HL-60/S4 (cell line): ENCODE measurements at regions not wholly inside any gene's neighbourhood (a gene's known extent, or its start where the extent isn't known, plus 50 kb on each side); places are given as distances from the start of the nearest gene placed in this dataset.

Experiments
- in situ Hi-C: fragments of 300-500 bp; cut with MboI; formaldehyde crosslinking; loops from 2 replicates; pipeline ENCODE4 v1.14.3; 2022; ENCODE audit warnings: low sequenced_read_pairs

GRCh38 chr17:70230850-70231640 is 61.7 kb downstream of the KCNJ2 start:
- in situ Hi-C loops: no loop called here

DNA sequence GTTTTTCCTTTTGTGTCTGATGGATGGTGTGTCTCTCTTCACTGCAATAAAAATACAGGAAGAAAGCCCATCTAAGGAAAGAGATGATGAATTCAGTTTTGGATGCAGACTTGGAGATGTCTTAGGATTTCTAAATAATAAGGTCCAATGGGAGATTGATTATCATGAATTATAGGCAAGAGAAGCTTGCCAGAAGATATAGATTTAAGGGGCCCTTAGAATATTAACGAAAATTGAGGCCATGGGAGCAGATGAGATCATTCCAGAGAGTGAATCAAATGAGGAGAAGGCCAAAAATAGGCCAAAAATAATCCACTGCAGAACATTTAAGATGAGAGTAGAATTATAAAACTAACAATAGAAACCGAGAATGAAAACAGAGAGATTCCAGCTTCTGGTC is 63.1 kb downstream of the KCNJ2 start:
- in situ Hi-C loops: no loop called here

DNA sequence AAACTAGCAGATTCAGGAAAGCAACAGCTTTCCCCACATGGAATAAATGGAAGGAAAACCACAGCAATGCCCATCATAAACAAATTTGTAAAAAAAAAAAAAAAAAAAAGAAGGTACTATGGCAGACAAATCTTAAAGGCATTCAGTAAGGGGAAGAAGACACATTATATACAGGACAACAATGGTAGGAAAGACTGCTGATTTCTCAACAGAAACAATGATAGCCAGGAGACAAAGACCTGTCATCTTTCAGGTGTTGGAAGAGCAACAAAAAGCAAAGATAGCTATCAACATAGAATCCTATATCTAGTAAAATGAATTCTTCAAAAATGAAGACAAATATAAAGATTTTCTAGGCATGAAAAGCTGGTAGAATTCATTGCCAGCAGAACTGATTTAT is 65.9 kb downstream of the KCNJ2 start:
- in situ Hi-C loops: no loop called here

- in situ Hi-C loops: no loop called here
Measured at GRCh38 chr17:70238228-70238627, 68.9 kb downstream of the KCNJ2 start.

- in situ Hi-C loops: no loop called here
Measured at GRCh38 chr17:70238646-70239045, 69.3 kb downstream of the KCNJ2 start.

GRCh38 chr17:70239391-70239826 is 70.1 kb downstream of the KCNJ2 start:
- in situ Hi-C loops: no loop called here

- in situ Hi-C loops: no loop called here
Measured at GRCh38 chr17:70241071-70241470, 71.7 kb downstream of the KCNJ2 start.

- in situ Hi-C loops: no loop called here
Measured at GRCh38 chr17:70242781-70243437, 73.6 kb downstream of the KCNJ2 start.

- in situ Hi-C loops: no loop called here
Measured at GRCh38 chr17:70251706-70252105, 82.4 kb downstream of the KCNJ2 start.

GRCh38 chr17:70254735-70255460 is 85.6 kb downstream of the KCNJ2 start:
- in situ Hi-C loops: no loop called here

- in situ Hi-C loops: no loop called here
Measured at GRCh38 chr17:70256751-70257150, 87.4 kb downstream of the KCNJ2 start.

- in situ Hi-C loops: no loop called here
Measured at GRCh38 chr17:70258465-70258864, 89.1 kb downstream of the KCNJ2 start.

DNA sequence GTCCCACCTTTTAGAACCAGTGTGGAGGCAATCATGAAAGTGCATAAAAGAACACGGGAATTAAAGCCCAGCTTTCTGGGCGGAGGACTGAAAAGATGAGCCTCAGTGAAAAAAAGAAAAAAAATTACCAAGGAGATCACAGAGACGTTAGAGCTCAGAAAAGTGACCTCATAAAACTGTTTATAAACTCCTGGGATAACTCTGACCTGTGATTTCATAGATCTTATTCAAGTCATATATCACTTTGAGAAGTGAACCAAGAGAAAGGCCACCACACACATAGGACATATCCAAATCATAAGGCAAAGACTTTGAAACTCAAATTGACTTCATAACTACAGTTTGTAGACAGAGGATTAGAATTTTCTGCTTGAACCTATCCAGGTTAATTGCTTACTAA is 90.1 kb downstream of the KCNJ2 start:
- in situ Hi-C loops: no loop called here

- in situ Hi-C loops: no loop called here
Measured at GRCh38 chr17:70261170-70261569, 91.8 kb downstream of the KCNJ2 start.

GRCh38 chr17:70265471-70265870 is 96.1 kb downstream of the KCNJ2 start:
- in situ Hi-C loops: no loop called here

GRCh38 chr17:70266394-70266793 is 97.1 kb downstream of the KCNJ2 start:
- in situ Hi-C loops: no loop called here

GRCh38 chr17:70268383-70268782 is 99.1 kb downstream of the KCNJ2 start:
- in situ Hi-C loops: no loop called here

GRCh38 chr17:70270554-70270953 is 101.2 kb downstream of the KCNJ2 start:
- in situ Hi-C loops: no loop called here

DNA sequence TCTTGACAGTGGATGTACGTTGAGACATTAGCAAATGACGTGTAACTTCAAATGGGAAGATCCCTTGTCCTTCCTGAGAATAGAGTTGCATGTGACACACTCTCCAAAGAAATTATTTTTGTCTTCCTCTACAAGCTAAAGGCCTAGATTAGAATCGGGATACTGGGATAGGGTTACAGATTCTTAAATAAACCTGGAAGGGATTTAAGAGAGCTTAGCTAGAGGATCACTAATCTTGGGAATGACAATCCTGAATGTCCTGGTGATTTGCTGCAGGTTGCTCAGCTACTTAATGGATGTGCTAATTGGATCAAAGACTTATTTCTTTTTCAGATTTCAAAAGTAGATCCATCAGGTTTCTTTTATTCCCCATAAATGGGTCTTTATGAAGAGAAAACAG is 101.9 kb downstream of the KCNJ2 start:
- in situ Hi-C loops: no loop called here

GRCh38 chr17:70271672-70272071 is 102.3 kb downstream of the KCNJ2 start:
- in situ Hi-C loops: no loop called here

- in situ Hi-C loops: no loop called here
Measured at GRCh38 chr17:70274255-70274654, 104.9 kb downstream of the KCNJ2 start.

GRCh38 chr17:70276906-70277305 is 107.6 kb downstream of the KCNJ2 start:
- in situ Hi-C loops: no loop called here
